Peyer's patch (tissue), 4 donors: ENCODE measurements at regions not wholly inside any gene's neighbourhood (a gene's known extent, or its start where the extent isn't known, plus 50 kb on each side); places are given as distances from the start of the nearest gene placed in this dataset.
"Not testable (repeated sequence)": the region's sequence is repeated elsewhere in the genome, so short reads cannot be mapped to it uniquely, and the experiment has no call there.

Source experiments
- CTCF ChIP-seq, 6 experiments: fragments of 450-650 bp in 4 of 6; fragments of 200-600 bp in 2 of 6; sonication (generic) in 1 of 6; IDR thresholded peaks; one replicate each; pipeline ENCODE4 v1.5.1; 2017 to 2019; ENCODE audit warnings: antibody characterized with exemption in 6 of 6, mild to moderate bottlenecking in 3 of 6, moderate library complexity in 1 of 6
- POLR2A ChIP-seq, 2 donors: fragments of 450-650 bp; IDR thresholded peaks; one replicate each; pipeline ENCODE4 v1.5.1; 2017; ENCODE audit warnings: antibody characterized with exemption in 2 of 2, mild to moderate bottlenecking in 2 of 2, moderate library complexity in 2 of 2

GRCh38 chr3:101110295-101110694 lies 117.1 kb upstream of the ABI3BP start:
- not testable (repeated sequence) for TF ChIP-seq CTCF, POLR2A (IDR thresholded peaks at IDR 0.05)
